SK-N-SH (cell line): ENCODE measurements at regions not wholly inside any gene's neighbourhood (a gene's known extent, or its start where the extent isn't known, plus 50 kb on each side); places are given as distances from the start of the nearest gene placed in this dataset.

Experiments used
- CTCF ChIA-PET: fragments of 300-600, 350-600 bp; formaldehyde crosslinking; extraction: SDS; loops from one replicate; lab custom pipeline; 2021; lab: Yijun Ruan, JAX
- POLR2A ChIA-PET: fragments of 350-600 bp; sonication (Branson Sonifier 250); formaldehyde crosslinking; extraction: SDS; loops from one replicate; lab custom pipeline; 2020; ENCODE audit warnings: antibody characterized with exemption, inconsistent platforms; lab: Yijun Ruan, JAX
- DNase-seq: peaks from one replicate; pipeline ENCODE4 v3.0.0; 2012
- H2AFZ ChIP-seq: fragments of 200-600 bp; sonication (generic); 2 replicates; pipeline ENCODE4 v1.8.1; 2016; ENCODE audit warnings: antibody characterized with exemption, mild to moderate bottlenecking, low read depth
- H3F3A ChIP-seq: fragments of 200-600 bp; sonication (generic); replicated peaks from 2 replicates; pipeline ENCODE3; 2016; ENCODE audit warnings: antibody characterized with exemption, mild to moderate bottlenecking; ENCODE audit not compliant: insufficient read depth
- H3K27ac ChIP-seq, 2 experiments: fragments of 200-500 bp in 1 of 2; fragments of 200-600 bp in 1 of 2; sonication (Bioruptor generic) in 1 of 2; sonication (generic), shearing (Covaris generic) in 1 of 2; 2 replicates each; pipeline versions ENCODE4 v1.5.1 to v1.6.1; 2014 to 2016; ENCODE audit warnings: low read depth in 2 of 2, inconsistent platforms in 1 of 2, low read length in 1 of 2, mild to moderate bottlenecking in 1 of 2, mixed read lengths in 1 of 2
- H3K27me3 ChIP-seq: fragments of 200-600 bp; sonication (generic), shearing (Covaris generic); 2 replicates; pipeline ENCODE4 v1.6.1; 2016; ENCODE audit warnings: mixed run types; ENCODE audit not compliant: insufficient read depth
- H3K36me3 ChIP-seq, 2 experiments: fragments of 200-500 bp in 1 of 2; fragments of 200-600 bp in 1 of 2; sonication (Bioruptor generic) in 1 of 2; sonication (generic) in 1 of 2; replicated peaks in 1 of 2; 2 replicates each; pipeline versions ENCODE3 to v1.5.1; 2014 to 2016; ENCODE audit warnings: low read length in 1 of 2, mild to moderate bottlenecking in 1 of 2; ENCODE audit not compliant: insufficient read depth in 2 of 2, control insufficient read depth in 1 of 2
- H3K4me1 ChIP-seq, 2 experiments: fragments of 200-500 bp in 1 of 2; fragments of 200-600 bp in 1 of 2; sonication (Bioruptor generic) in 1 of 2; sonication (generic), shearing (Covaris generic) in 1 of 2; 2 replicates each; pipeline versions ENCODE4 v1.5.1 to v1.6.1; 2014 to 2016; ENCODE audit warnings: low read depth in 1 of 2, low read length in 1 of 2, mixed run types in 1 of 2; ENCODE audit not compliant: insufficient read depth in 2 of 2, control insufficient read depth in 1 of 2
- H3K4me2 ChIP-seq: fragments of 200-600 bp; sonication (generic), shearing (Covaris generic); 2 replicates; pipeline ENCODE4 v1.6.1; 2017; ENCODE audit warnings: mixed run types
- H3K4me3 ChIP-seq, 2 experiments: fragments of 200-500 bp in 1 of 2; fragments of 200-600 bp in 1 of 2; sonication (Bioruptor generic) in 1 of 2; sonication (generic), shearing (Covaris generic) in 1 of 2; 2 replicates each; pipeline versions ENCODE4 v1.5.1 to v1.8.1; 2014 to 2016; ENCODE audit warnings: low read depth in 2 of 2, inconsistent platforms in 1 of 2, low read length in 1 of 2, mild to moderate bottlenecking in 1 of 2, mixed read lengths in 1 of 2, moderate library complexity in 1 of 2
- H3K79me2 ChIP-seq: fragments of 200-600 bp; sonication (generic); 2 replicates; pipeline ENCODE4 v1.8.1; 2017; ENCODE audit warnings: mild to moderate bottlenecking; ENCODE audit not compliant: insufficient read depth
- H3K9ac ChIP-seq: fragments of 200-600 bp; sonication (generic); 2 replicates; pipeline ENCODE4 v1.6.1; 2017; ENCODE audit warnings: mixed run types
- H3K9me2 ChIP-seq: fragments of 200-600 bp; sonication (generic); 2 replicates; pipeline ENCODE4 v1.6.1; 2017; ENCODE audit warnings: mixed run types
- H3K9me3 ChIP-seq: fragments of 200-600 bp; sonication (generic); 2 replicates; pipeline ENCODE4 v1.6.1; 2017; ENCODE audit warnings: mixed run types, mild to moderate bottlenecking, moderate library complexity
- H4K20me1 ChIP-seq: fragments of 200-600 bp; sonication (generic); 2 replicates; pipeline ENCODE4 v1.6.1; 2017; ENCODE audit warnings: mild to moderate bottlenecking, mixed run types; ENCODE audit not compliant: insufficient read depth
- CTCF ChIP-seq: fragments of 200-600 bp; sonication (generic); IDR thresholded peaks from 2 replicates; pipeline ENCODE4 v1.6.1; 2017; ENCODE audit warnings: antibody characterized with exemption, mild to moderate bottlenecking, moderate library complexity
- EZH2phosphoT487 ChIP-seq: fragments of 200-600 bp; sonication (generic); IDR thresholded peaks from 2 replicates; pipeline ENCODE4 v1.6.1; 2017; ENCODE audit warnings: low read depth, mixed run types, mild to moderate bottlenecking, antibody characterized with exemption, moderate library complexity, borderline replicate concordance
- FOSL2 ChIP-seq: IDR thresholded peaks from 2 replicates; pipeline ENCODE4 v1.4.0; 2012; ENCODE audit warnings: low read depth, mild to moderate bottlenecking, moderate library complexity, borderline replicate concordance
- FOXJ3 ChIP-seq: sonication (generic); formaldehyde crosslinking; IDR thresholded peaks from 2 replicates; pipeline ENCODE4 v1.5.1; 2020; ENCODE audit warnings: mild to moderate bottlenecking, missing genetic modification reagents
- MAX ChIP-seq: IDR thresholded peaks from 2 replicates; pipeline ENCODE4 v1.4.0; 2012; ENCODE audit warnings: low read depth
- MXI1 ChIP-seq: IDR thresholded peaks from 2 replicates; pipeline ENCODE4 v1.6.1; 2012; ENCODE audit warnings: mild to moderate bottlenecking, low read depth, low read length, improper control_type of control experiment
- RAD21 ChIP-seq: IDR thresholded peaks from 2 replicates; pipeline ENCODE4 v1.6.1; 2012; ENCODE audit warnings: mild to moderate bottlenecking, low read length
- RCOR1 ChIP-seq: fragments of 150-350 bp; IDR thresholded peaks from 2 replicates; pipeline ENCODE4 v1.6.1; 2017; ENCODE audit warnings: antibody characterized with exemption, low read length
- RFX5 ChIP-seq: IDR thresholded peaks from 2 replicates; pipeline ENCODE4 v1.6.1; 2012; ENCODE audit warnings: mild to moderate bottlenecking, improper control_type of control experiment, low read length
- SMC3 ChIP-seq: IDR thresholded peaks from 2 replicates; pipeline ENCODE4 v1.6.1; 2012; ENCODE audit warnings: low read depth, low read length, improper control_type of control experiment
- TCF12 ChIP-seq: IDR thresholded peaks from 2 replicates; pipeline ENCODE4 v1.4.0; 2012
- YY1 ChIP-seq: IDR thresholded peaks from 2 replicates; pipeline ENCODE4 v1.4.0; 2012; ENCODE audit warnings: low read depth, mild to moderate bottlenecking
- WGBS: methylation state at CpG from one replicate; pipeline ENCODE4 v1.1.6; 2017; ENCODE audit warnings: low lambda C conversion rate; 5-methylcytosine and 5-hydroxymethylcytosine counted together
- TF ChIP-seq, protein P1 (sequence below): IDR thresholded peaks from 2 replicates; pipeline ENCODE4 v1.4.0; 2012; ENCODE audit warnings: low read depth, borderline replicate concordance
- TF ChIP-seq, protein P2 (sequence below): fragments of 150-350 bp; IDR thresholded peaks from 2 replicates; pipeline ENCODE4 v1.6.1; 2016; ENCODE audit warnings: mild to moderate bottlenecking, low read depth, low read length

DNA sequence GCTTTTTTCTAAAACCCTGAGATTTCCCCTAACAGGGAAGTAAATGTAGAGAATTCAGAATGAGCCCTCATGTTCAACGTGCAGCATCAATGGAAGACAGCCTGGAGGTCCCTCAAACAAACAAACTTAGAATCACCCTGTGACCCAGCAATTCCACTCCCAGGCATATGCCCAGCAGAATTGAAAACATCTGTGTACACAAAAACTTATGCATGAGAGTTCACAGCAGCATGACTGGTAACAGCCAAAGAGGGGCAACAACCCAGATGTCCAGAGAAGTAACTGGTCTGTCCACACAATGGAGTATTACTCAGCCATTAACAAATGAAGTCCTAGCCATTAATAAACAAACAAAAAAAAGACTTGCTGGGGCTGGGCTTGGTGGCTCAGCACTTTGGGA lies 252.7 kb downstream of the PARN start:
- H3K36me3 ChIP-seq, result no peaks in the 10 kb centered on the region
- no peaks in the 10 kb centered on the region for H3K27me3 ChIP-seq
- H3K9ac ChIP-seq, result no peak overlapping the region
- no peak overlapping the region for H3K4me3 ChIP-seq
- H3F3A ChIP-seq, result peaks cover 7% of the 10 kb centered on the region
- no peak overlapping the region for H2AFZ ChIP-seq
- no peaks in the 10 kb centered on the region for H4K20me1 ChIP-seq
- peak overlapping the region in 1 of 2 experiments; percentile 47; a peak in 1 of 4 replicates for H3K27ac ChIP-seq
- no peaks in the 10 kb centered on the region for H3K9me2 ChIP-seq
- no peaks in the 10 kb centered on the region for H3K79me2 ChIP-seq
- TF ChIP-seq, protein P1, sequence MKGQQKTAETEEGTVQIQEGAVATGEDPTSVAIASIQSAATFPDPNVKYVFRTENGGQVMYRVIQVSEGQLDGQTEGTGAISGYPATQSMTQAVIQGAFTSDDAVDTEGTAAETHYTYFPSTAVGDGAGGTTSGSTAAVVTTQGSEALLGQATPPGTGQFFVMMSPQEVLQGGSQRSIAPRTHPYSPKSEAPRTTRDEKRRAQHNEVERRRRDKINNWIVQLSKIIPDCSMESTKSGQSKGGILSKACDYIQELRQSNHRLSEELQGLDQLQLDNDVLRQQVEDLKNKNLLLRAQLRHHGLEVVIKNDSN, result no peak
- TF ChIP-seq TCF12, result peak; percentile 26; the same call in 1 of the 2 replicates
- H3K4me1 ChIP-seq, result peaks cover 3 to 4% of the 10 kb centered on the region in 2 experiments; a peak in 2 of 4 replicates
- H3K9me3 ChIP-seq, result no peaks in the 10 kb centered on the region
- WGBS, result 29% methylated on average over 1 of the region's 1 CpG
- ChIA-PET CTCF (no interaction called here), POLR2A (no interaction called here)
- no peak overlapping the region for H3K4me2 ChIP-seq
- DNase-seq, result no peak

DNA sequence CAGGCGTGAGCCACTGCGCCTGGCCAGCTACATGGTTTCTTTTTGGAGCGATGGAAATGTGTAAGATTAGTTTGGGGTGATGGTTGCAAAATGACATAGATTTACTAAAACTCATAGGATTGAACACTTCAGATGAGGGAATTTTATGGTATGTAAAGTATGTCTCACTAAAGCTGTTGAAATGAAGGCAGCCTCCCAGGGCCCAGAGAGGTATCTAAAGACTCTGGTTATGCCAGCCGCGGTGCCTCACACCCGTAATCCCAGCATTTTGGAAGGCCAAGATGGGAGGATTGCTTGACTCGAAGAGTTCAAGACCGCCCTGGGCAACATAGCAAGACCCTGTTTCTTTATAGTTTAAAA lies 254.9 kb downstream of the PARN start:
- 95% methylated on average over 8 of the region's 8 CpGs for WGBS
- POLR2A ChIA-PET, result no interaction called here
- Histone ChIP-seq H2AFZ (no peak overlapping the region), H3F3A (peaks cover 7% of the 10 kb centered on the region), H3K4me3 (no peak overlapping the region), H4K20me1 (no peaks in the 10 kb centered on the region), H3K4me2 (no peak overlapping the region), H3K4me1 (peaks cover 3 to 4% of the 10 kb centered on the region in 2 experiments; a peak in 2 of 4 replicates), H3K79me2 (no peaks in the 10 kb centered on the region), H3K9ac (no peak overlapping the region), H3K36me3 (no peaks in the 10 kb centered on the region), H3K9me3 (no peaks in the 10 kb centered on the region), H3K27ac (no peak overlapping the region), H3K9me2 (no peaks in the 10 kb centered on the region), H3K27me3 (no peaks in the 10 kb centered on the region)
- CTCF ChIA-PET, result no interaction called here
- no peak for DNase-seq
- TF ChIP-seq RCOR1 (no peak), RAD21 (no peak), RFX5 (no peak), YY1 (no peak), FOSL2 (no peak), MAX (no peak), EZH2phosphoT487 (no peak), FOXJ3 (no peak)

DNA sequence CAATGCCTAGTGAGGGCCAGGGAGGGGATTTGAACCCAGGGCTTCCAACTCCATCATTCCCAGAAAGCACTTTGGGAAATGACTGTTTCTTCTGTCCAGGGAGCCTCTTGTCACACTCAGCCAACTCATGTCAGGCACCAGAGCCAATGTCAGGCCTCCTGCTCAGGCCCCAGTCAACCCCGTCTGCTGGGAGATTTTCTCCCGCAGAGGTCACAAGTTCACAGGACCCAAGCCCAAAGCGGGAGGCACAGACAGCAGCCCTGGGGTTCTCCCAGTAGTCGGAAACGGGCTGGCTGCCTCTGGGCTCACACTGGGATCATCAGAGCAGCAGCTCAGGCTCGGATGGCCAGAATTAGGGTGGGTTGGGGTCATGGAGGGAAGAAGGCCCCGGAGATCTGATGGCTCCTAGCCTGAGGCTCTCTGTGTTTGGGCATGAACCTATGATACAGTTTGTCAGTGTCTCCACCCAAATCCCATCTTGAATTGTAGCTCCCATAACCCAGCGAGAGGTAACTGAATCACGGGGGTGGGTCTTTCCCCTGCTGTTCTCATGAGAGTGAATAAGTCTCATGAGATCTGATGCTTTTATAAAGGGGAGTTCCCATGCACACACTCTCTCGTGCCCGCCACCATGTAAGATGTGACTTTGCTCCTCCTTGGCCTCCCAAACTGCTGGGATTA lies 255.5 kb downstream of the PARN start:
- DNase-seq, result no peak
- no peaks in the 10 kb centered on the region for H4K20me1 ChIP-seq
- H3K27me3 ChIP-seq, result no peaks in the 10 kb centered on the region
- no peak overlapping the region for H3K4me2 ChIP-seq
- H3K79me2 ChIP-seq, result no peaks in the 10 kb centered on the region
- peaks cover 7% of the 10 kb centered on the region for H3F3A ChIP-seq
- H3K9me2 ChIP-seq, result no peaks in the 10 kb centered on the region
- no peak overlapping the region for H2AFZ ChIP-seq
- no peak overlapping the region for H3K27ac ChIP-seq
- WGBS, result 76% methylated on average over 6 of the region's 11 CpGs
- ChIA-PET POLR2A (no interaction called here), CTCF (no interaction called here)
- no peak overlapping the region for H3K9ac ChIP-seq
- H3K36me3 ChIP-seq, result no peaks in the 10 kb centered on the region
- H3K9me3 ChIP-seq, result no peaks in the 10 kb centered on the region
- H3K4me1 ChIP-seq, result peaks cover 3 to 4% of the 10 kb centered on the region in 2 experiments; a peak in 2 of 4 replicates
- no peak overlapping the region for H3K4me3 ChIP-seq
- TF ChIP-seq RCOR1 (no peak), SMC3 (no peak), CTCF (no peak), MXI1 (no peak), MAX (no peak)
- TF ChIP-seq, protein P2, sequence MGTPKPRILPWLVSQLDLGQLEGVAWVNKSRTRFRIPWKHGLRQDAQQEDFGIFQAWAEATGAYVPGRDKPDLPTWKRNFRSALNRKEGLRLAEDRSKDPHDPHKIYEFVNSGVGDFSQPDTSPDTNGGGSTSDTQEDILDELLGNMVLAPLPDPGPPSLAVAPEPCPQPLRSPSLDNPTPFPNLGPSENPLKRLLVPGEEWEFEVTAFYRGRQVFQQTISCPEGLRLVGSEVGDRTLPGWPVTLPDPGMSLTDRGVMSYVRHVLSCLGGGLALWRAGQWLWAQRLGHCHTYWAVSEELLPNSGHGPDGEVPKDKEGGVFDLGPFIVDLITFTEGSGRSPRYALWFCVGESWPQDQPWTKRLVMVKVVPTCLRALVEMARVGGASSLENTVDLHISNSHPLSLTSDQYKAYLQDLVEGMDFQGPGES, result no peak
